ENCODE measurements at regions not wholly inside any gene's neighbourhood (a gene's known extent, or its start where the extent isn't known, plus 50 kb on each side); places are given as distances from the start of the nearest gene placed in this dataset.
"Not testable (repeated sequence)": the region's sequence is repeated elsewhere in the genome, so short reads cannot be mapped to it uniquely, and the experiment has no call there.

GRCh38 chr12:68481181-68481941, 129.3 kb upstream of the RAP1B start:
- no peaks in the 10 kb centered on the region for H3K27me3 ChIP-seq
- TF ChIP-seq CTCF (IDR thresholded peaks at IDR 0.05) (no peak), POLR2A (IDR thresholded peaks at IDR 0.05) (no peak)
- no peak for DNase-seq
- H3K9me3 ChIP-seq (replicated peaks in 1 of 3) = no peaks in the 10 kb centered on the region
- no peaks in the 10 kb centered on the region for H3K4me1 ChIP-seq (replicated peaks in 1 of 2)
- WGBS, 4 donors = 67 to 74% (median 70%) methylated on average over 7 of the region's 7 CpGs
- no peaks in the 10 kb centered on the region for H3K36me3 ChIP-seq (replicated peaks in 1 of 2)
- no peak overlapping the region for H3K4me3 ChIP-seq
- intact Hi-C loops (cut with DNase I) = no loop called here
- H3K27ac ChIP-seq = no peak overlapping the region

DNA sequence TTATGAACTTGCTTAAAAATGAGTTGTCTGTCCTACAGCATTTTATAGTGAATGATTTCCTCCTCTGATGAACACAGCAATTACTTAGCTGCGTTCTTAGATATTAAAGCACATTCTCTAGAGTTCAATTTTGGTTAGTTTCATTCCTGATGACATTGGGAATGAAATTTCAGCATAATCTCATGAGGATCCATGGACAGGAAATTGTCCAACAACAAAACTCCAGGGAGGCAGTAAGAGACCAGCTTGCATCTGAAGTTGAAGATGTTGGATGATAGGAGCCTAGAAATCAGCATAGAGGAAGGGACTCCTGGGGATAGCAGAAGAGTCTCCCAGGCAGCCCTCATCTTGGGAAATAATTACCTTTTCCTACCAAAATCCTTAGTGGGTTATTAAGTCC, 128.7 kb upstream of the RAP1B start:
- no peaks in the 10 kb centered on the region for H3K4me1 ChIP-seq (replicated peaks in 1 of 2)
- TF ChIP-seq POLR2A (IDR thresholded peaks at IDR 0.05) = no peak
- TF ChIP-seq CTCF (IDR thresholded peaks at IDR 0.05) = no peak
- no peak overlapping the region for H3K27ac ChIP-seq
- H3K9me3 ChIP-seq (replicated peaks in 1 of 3) = no peaks in the 10 kb centered on the region
- intact Hi-C loops (cut with DNase I) = no loop called here
- WGBS, 4 donors = 51 to 94% (median 89%) methylated on average over 1 of the region's 1 CpG
- no peak for DNase-seq
- no peaks in the 10 kb centered on the region for H3K36me3 ChIP-seq (replicated peaks in 1 of 2)
- H3K27me3 ChIP-seq = no peaks in the 10 kb centered on the region
- no peak overlapping the region for H3K4me3 ChIP-seq

GRCh38 chr12:68482660-68483059, 128.0 kb upstream of the RAP1B start:
- Histone ChIP-seq H3K27me3 (no peaks in the 10 kb centered on the region), H3K36me3 (replicated peaks in 1 of 2) (no peaks in the 10 kb centered on the region), H3K27ac (no peak overlapping the region), H3K9me3 (replicated peaks in 1 of 3) (no peaks in the 10 kb centered on the region), H3K4me1 (replicated peaks in 1 of 2) (no peaks in the 10 kb centered on the region), H3K4me3 (no peak overlapping the region)
- no peak for DNase-seq
- TF ChIP-seq CTCF (IDR thresholded peaks at IDR 0.05) (no peak), POLR2A (IDR thresholded peaks at IDR 0.05) (no peak)
- 79 to 95% (median 82%) methylated on average over 1 of the region's 1 CpG for WGBS, 4 donors
- intact Hi-C loops (cut with DNase I) = no loop called here

DNA sequence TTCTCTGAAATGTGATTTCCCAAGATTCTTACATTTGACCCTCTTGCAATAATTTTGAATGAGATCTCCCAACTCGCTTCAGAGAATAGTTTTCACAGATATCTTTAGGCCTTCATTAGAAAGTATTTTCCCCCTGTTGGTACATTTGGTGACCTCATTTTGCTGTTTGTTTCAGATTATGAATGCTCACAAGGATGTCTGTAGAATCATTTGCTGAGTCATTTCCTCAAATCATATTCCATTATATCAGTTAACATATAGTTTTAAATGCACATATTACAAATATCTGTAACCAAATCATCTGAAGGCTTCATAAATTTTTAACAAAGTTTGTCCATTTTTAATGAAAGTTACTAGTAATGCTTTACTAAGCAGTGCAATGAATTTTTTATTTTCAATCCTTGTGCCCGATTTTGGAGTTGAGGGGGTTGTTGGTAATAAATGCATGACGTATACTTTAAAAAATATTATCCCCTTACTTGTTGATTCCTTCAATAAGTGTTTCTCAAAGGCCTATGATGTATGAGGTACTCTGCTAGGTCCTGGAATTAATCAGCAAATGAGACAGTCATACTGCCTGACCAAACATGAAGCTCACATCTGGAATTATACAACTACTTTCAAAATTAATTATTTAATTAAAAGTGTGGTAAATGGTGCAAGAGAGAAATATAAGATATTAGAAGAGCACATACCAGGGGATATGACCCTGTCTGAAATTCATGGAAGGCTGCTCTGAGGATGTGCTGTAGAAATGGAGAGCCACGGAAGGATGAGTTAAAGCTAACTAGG, 126.9 kb upstream of the RAP1B start:
- intact Hi-C loops (cut with DNase I) = no loop called here
- Histone ChIP-seq H3K36me3 (replicated peaks in 1 of 2) (no peaks in the 10 kb centered on the region), H3K4me3 (no peak overlapping the region), H3K9me3 (replicated peaks in 1 of 3) (no peaks in the 10 kb centered on the region), H3K27ac (no peak overlapping the region), H3K4me1 (replicated peaks in 1 of 2) (no peaks in the 10 kb centered on the region), H3K27me3 (no peaks in the 10 kb centered on the region)
- WGBS, 4 donors = 82 to 90% (median 85%) methylated on average over 4 of the region's 4 CpGs
- TF ChIP-seq CTCF (IDR thresholded peaks at IDR 0.05) (no peak), POLR2A (IDR thresholded peaks at IDR 0.05) (no peak)
- no peak for DNase-seq

DNA sequence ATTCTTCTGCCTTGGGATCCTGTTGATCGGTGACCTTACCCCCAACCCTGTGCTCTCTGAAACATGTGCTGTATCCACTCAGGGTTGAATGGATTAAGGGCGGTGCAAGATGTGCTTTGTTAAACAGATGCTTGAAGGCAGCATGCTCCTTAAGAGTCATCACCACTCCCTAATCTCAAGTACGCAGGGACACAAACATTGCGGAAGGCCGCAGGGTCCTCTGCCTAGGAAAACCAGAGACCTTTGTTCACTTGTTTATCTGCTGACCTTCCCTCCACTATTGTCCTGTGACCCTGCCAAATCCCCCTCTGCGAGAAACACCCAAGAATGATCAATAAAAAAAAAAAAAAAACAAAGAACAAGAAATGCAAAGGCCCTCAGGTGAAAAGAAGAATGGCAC, 126.1 kb upstream of the RAP1B start:
- H3K4me1 ChIP-seq (replicated peaks in 1 of 2); H3K4me3 ChIP-seq; H3K36me3 ChIP-seq (replicated peaks in 1 of 2); intact Hi-C loops (cut with DNase I); H3K27me3 ChIP-seq; H3K27ac ChIP-seq; H3K9me3 ChIP-seq (replicated peaks in 1 of 3); DNase-seq: not testable (repeated sequence)
- WGBS, 4 donors = 90 to 98% (median 93%) methylated on average over 3 to 5 of the region's 6 CpGs

DNA sequence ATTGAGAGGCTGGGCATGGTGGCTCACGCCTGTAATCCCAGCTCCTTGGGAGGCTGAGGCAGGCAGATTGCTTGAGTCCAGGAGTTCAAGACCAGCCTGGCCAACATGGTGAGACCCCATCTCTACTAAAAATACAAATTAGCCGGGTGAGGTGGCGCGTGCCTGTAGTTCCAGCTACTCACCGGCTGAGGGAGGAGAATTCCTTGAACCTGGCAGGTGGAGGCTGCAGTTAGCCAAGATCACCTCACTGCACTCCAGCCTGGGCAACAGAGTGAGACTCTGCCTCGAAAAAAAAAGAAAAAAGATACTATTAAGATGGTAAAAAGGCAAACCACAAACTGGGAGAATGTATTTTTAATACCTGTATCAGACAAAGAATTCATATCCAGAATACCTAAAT, 124.2 kb upstream of the RAP1B start:
- DNase-seq; H3K27ac ChIP-seq; intact Hi-C loops (cut with DNase I); H3K27me3 ChIP-seq; H3K36me3 ChIP-seq (replicated peaks in 1 of 2); H3K4me3 ChIP-seq; H3K4me1 ChIP-seq (replicated peaks in 1 of 2); H3K9me3 ChIP-seq (replicated peaks in 1 of 3): not testable (repeated sequence)
- 87 to 95% (median 88%) methylated on average over 6 of the region's 6 CpGs for WGBS, 4 donors

Data from adrenal gland (tissue), 9 donors.